Kidney epithelial cell (primary cell): ENCODE measurements at regions not wholly inside any gene's neighbourhood (a gene's known extent, or its start where the extent isn't known, plus 50 kb on each side); places are given as distances from the start of the nearest gene placed in this dataset.

Source experiments
- DNase-seq: peaks from one replicate; pipeline ENCODE4 v3.0.0-alpha.2; 2010; ENCODE audit warnings: low read depth
- H3K27me3 ChIP-seq: 2 replicates; pipeline ENCODE4 v1.6.0; 2011; ENCODE audit warnings: low read length; ENCODE audit not compliant: control insufficient read depth, insufficient read depth
- H3K36me3 ChIP-seq: 2 replicates; pipeline ENCODE4 v1.5.1; 2011; ENCODE audit warnings: low read length; ENCODE audit not compliant: control insufficient read depth, insufficient read depth
- H3K4me3 ChIP-seq: 2 replicates; pipeline ENCODE4 v1.5.1; 2011; ENCODE audit warnings: low read depth, mild to moderate bottlenecking, control low read depth, low read length
- TF ChIP-seq, protein P1 (sequence below): IDR thresholded peaks from 2 replicates; pipeline ENCODE4 v1.5.1; 2011; ENCODE audit warnings: mild to moderate bottlenecking, moderate library complexity, low read length, control low read depth, inconsistent platforms; ENCODE audit not compliant: insufficient read depth, poor library complexity, severe bottlenecking

DNA sequence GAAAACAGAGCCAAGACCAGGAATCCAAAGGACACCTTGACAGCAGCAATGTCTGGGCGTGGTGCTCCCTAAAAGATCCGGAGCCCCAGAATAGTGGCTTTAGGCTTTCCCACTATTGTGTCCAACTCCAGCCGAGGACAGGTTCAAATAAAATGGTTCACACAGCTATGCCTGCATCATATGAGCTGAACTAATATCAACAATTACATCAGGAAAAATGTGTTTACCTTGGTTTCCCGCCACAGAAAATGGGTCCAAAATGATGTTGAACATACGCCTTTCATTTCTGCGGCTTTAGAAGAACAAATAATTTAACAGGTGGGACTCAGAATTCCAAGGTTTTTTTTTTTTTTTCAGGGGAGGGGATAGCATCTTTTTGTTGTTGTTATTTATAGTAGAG is 93.6 kb downstream of the OSR1 start:
- Histone ChIP-seq H3K36me3 (no peaks in the 10 kb centered on the region), H3K4me3 (no peak overlapping the region), H3K27me3 (no peaks in the 10 kb centered on the region)
- DNase-seq, result no peak
- TF ChIP-seq, protein P1, sequence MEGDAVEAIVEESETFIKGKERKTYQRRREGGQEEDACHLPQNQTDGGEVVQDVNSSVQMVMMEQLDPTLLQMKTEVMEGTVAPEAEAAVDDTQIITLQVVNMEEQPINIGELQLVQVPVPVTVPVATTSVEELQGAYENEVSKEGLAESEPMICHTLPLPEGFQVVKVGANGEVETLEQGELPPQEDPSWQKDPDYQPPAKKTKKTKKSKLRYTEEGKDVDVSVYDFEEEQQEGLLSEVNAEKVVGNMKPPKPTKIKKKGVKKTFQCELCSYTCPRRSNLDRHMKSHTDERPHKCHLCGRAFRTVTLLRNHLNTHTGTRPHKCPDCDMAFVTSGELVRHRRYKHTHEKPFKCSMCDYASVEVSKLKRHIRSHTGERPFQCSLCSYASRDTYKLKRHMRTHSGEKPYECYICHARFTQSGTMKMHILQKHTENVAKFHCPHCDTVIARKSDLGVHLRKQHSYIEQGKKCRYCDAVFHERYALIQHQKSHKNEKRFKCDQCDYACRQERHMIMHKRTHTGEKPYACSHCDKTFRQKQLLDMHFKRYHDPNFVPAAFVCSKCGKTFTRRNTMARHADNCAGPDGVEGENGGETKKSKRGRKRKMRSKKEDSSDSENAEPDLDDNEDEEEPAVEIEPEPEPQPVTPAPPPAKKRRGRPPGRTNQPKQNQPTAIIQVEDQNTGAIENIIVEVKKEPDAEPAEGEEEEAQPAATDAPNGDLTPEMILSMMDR, result no peak

- TF ChIP-seq, protein P1, result no peak
- Histone ChIP-seq H3K27me3 (no peaks in the 10 kb centered on the region), H3K4me3 (no peak overlapping the region), H3K36me3 (no peaks in the 10 kb centered on the region)
- no peak for DNase-seq
Observed at GRCh38 chr2:19262150-19262549, 96.3 kb downstream of the OSR1 start.

DNA sequence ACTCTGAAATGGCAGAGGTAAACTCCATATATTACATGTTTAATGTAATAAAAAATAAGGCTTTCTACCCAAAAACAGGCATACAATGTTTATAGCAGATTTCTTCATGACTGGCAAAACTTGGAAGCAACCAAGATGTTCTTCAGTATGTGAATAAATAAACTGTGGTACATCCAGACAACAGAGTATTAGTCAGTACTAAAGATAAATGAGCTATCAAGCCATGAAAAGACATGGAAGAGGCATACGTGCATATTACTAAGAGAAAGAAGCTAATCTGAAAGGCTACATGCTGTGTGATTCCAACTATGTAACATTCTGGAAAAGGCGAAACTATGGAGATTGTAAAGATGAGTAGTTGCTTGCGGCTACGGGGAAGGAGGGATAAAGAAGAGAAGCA is 97.4 kb downstream of the OSR1 start:
- no peaks in the 10 kb centered on the region for H3K27me3 ChIP-seq
- no peak for DNase-seq
- H3K36me3 ChIP-seq, result no peaks in the 10 kb centered on the region
- no peak overlapping the region for H3K4me3 ChIP-seq
- TF ChIP-seq, protein P1, result no peak

GRCh38 chr2:19256121-19256601 is 102.3 kb downstream of the OSR1 start:
- Histone ChIP-seq H3K27me3 (no peaks in the 10 kb centered on the region), H3K36me3 (no peaks in the 10 kb centered on the region), H3K4me3 (no peak overlapping the region)
- DNase-seq, result peak; percentile 21
- TF ChIP-seq, protein P1, result no peak

DNA sequence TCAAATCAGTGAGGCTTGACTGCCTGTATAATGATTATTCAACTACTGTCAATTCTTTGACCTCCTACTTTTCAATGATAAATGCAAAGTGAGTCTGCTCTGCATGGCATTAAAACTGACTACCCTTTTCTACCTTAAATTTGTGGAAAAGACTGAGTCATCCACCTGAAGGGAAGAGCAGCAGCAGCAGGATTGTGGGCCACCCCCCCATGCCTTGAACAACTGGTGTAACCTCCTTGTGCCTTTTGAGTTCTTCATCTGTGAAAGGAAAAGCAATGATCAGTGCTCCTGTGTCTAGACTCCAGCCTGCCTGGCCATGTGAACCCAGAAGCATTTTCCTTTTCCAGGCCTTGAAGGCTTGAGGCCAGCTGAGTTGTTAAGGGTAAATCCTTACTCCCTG is 102.9 kb downstream of the OSR1 start:
- DNase-seq, result no peak
- H3K27me3 ChIP-seq, result no peaks in the 10 kb centered on the region
- TF ChIP-seq, protein P1, result no peak
- H3K4me3 ChIP-seq, result no peak overlapping the region
- no peaks in the 10 kb centered on the region for H3K36me3 ChIP-seq

GRCh38 chr2:19251554-19251953 is 106.9 kb downstream of the OSR1 start:
- no peaks in the 10 kb centered on the region for H3K27me3 ChIP-seq
- H3K4me3 ChIP-seq, result no peak overlapping the region
- no peak for DNase-seq
- TF ChIP-seq, protein P1, result no peak
- H3K36me3 ChIP-seq, result no peaks in the 10 kb centered on the region
